ENCODE measurements at regions not wholly inside any gene's neighbourhood (a gene's known extent, or its start where the extent isn't known, plus 50 kb on each side); places are given as distances from the start of the nearest gene placed in this dataset.
"Not testable (repeated sequence)": the region's sequence is repeated elsewhere in the genome, so short reads cannot be mapped to it uniquely, and the experiment has no call there.

DNA sequence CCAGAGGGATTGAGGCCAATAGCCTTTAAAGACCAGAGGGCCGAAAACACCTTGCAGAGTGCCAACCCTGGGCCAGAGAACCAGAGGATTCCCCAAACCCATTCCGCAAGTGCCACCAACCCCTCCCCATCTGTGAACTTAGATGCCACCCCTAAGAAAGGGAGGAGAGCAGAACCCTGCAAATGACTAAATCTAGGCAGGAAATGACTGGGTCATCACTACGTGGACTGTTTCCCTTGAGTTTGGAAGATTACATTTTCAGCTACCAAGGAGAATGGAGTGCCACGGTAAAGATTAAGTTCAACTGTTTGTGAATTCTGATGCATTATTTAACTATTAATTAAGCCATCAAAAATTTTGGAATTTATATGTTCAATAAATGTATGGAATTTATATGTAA lies 142.8 kb downstream of the ENC1 start:
- no peak for DNase-seq

- no peak for DNase-seq
Measured at GRCh38 chr5:74493411-74493810, 147.1 kb downstream of the ENC1 start.

- DNase-seq, result no peak
Measured at GRCh38 chr5:74492230-74492629, 148.3 kb downstream of the ENC1 start.

DNA sequence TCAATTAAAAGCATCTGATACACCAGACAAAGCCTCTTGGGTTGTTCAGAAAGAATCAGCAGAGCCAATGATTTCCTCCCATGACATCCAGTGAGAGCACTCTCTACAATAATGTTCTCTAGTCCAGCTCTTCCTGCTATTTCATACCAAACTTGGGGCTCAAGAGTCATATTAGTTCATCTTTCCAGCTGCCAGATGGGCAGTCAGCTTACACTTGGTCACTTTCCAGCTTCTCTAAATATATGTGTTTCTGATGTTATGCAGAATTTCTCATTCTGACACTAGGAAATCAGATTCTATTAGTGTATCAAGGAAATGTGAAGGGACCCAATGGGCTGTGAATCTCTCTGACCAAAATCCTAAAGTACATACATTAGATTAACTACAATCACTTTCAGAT lies 148.9 kb downstream of the ENC1 start:
- DNase-seq, result no peak

DNA sequence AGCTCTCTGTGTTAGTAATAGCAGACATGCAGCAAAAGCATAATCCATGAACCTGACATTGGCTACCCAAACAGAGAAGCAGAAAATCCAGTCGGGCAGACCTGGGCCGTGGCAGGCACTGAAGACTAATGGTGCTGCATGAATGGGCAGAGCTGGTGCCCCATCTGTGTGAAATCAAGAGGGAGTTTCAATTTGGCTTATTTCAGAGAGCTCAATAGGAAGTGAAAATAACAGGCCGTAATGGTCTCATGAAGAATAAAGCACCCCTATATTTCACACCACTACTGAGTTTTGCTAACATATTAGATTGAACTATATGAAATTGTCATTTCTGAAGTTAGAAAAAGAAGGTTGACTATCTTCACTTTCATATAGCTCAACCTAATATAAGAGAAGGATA lies 149.7 kb downstream of the ENC1 start:
- peak; percentile 37 for DNase-seq

GRCh38 chr5:74482990-74483389 lies 157.5 kb downstream of the ENC1 start:
- no peak for DNase-seq

DNA sequence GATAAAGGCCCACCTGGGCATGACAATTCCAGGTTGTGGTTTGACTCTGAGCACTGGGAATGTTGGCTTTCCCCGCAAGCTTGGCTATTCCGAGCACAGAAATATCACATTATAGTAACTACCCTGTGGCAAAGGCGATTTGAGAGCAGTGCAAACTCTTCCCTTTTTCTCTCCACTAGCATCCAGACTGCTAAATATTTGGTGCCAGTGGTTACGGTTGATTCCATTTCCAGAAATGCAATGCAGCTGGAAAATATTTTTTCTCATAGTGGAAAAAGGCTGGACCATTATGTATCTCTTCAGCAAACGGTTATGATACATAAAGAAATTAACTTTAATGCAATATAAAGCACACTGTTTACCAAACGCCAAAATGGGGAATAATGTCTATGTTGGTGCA lies 158.0 kb downstream of the ENC1 start:
- no peak for DNase-seq

GRCh38 chr5:74481357-74481756 lies 159.2 kb downstream of the ENC1 start:
- DNase-seq, result not testable (repeated sequence)

DNA sequence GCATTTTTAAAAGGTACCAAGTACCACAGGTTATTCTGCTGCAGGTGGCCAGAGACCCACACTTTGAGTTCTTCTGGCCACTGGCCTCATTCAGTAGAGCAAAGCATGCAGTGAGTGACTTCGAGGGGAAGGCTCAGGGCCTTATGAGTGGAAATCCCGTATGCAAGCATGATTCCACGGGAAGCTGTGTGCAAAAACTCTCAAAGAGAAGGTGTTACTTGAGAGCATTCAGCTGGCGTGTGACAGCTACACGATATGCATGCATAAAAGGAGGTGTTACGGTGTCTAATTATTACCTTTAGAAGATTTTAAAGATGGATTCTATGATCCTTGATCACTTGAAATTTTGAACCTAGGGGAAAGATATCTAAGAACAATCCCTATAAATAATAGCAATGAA lies 160.3 kb downstream of the ENC1 start:
- DNase-seq, result no peak

DNA sequence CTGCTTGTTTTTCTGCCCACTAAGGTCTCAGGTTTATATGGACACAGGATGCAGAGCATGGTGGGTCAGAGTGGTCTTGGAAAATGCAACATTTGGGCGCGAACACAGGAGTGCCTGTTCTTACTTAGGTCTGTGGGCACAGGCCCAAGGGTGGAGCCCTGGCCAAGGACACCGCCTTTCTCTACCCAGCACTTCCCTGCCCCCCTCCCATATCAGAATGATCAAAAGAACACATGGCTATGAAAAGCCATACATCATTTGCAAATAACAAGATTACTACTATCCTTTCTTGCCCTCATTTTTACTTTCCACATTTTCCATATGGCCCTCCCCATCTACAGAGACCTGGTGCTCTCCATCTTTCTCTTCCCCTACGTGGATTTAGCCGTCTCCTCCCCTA lies 162.2 kb downstream of the ENC1 start:
- no peak for DNase-seq

- DNase-seq, result no peak
Measured at GRCh38 chr5:74477761-74478160, 162.8 kb downstream of the ENC1 start.

DNA sequence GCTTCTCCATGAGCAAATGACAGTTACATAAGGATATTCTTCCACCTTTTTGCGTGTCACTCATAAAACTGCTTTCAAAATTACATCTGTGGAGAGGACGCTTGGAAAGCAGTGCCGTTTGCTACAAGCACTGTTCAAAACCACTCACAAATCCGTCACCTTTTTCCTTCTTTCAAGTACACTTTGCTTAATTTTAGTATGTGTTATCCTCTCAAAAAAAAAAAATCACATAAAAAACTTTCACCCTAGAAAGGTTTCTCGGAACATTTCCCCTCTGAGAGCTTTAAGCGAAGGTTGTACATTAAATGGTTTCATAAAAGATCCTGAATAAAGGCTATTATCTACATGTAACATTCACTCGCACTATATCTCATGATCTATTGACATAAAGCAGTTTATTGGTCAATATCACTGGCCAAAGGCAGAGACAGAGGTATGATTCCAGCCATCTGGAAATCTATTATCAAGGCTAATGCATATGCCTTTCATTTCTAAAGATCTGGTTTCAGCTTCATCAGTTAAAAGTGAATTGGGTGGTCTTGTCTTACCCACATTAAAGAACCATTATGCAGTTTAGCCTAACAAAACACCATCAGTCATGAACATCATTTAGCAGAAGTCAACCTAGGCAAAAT lies 163.6 kb downstream of the ENC1 start:
- no peak for DNase-seq

- no peak for DNase-seq
Measured at GRCh38 chr5:74476046-74476818, 164.3 kb downstream of the ENC1 start.

- no peak for DNase-seq
Measured at GRCh38 chr5:74471875-74472274, 168.7 kb downstream of the ENC1 start.

- DNase-seq, result no peak
Measured at GRCh38 chr5:74469234-74469994, 171.1 kb downstream of the ENC1 start.

- DNase-seq, result no peak
Measured at GRCh38 chr5:74468421-74468820, 172.1 kb downstream of the ENC1 start.

DNA sequence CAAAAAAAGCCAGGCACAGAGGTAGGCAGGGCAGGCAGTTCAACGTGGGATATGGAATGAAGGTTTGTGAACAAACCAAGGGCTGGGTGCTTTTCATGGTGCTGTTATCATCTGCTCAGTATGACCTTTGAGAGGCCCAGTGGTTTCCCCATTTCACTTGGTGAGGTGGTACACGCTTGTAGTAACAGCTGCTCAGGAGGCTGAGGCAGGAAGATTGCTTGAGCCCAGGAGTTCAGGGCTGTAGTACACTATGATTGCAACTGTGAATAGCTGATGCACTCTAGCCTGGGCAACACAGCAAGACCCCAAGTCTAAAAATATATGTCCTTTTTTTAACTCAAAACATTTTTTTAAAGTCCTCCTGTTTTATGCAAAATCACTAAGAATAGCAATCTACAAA lies 174.8 kb downstream of the ENC1 start:
- no peak for DNase-seq

GRCh38 chr5:74464512-74465209 lies 175.9 kb downstream of the ENC1 start:
- no peak for DNase-seq

DNA sequence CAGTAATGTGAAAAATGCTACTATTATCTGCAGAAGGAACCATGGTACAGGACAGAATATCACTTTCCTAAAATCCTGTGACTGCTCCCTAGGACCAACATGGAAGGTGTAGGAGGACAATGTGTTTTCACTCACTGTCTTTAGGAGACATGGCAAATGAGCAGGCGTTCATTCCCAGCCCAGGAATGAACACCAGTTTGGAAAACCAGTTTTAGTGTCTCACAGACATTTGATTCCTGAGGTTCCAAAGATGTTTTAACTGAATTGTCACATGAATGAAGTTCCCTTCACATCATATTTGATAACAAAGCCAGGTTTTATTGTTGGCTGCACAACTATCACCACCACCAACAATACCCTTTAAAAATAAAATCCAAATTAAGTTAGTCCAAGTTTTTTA lies 178.2 kb downstream of the ENC1 start:
- DNase-seq, result no peak

DNA sequence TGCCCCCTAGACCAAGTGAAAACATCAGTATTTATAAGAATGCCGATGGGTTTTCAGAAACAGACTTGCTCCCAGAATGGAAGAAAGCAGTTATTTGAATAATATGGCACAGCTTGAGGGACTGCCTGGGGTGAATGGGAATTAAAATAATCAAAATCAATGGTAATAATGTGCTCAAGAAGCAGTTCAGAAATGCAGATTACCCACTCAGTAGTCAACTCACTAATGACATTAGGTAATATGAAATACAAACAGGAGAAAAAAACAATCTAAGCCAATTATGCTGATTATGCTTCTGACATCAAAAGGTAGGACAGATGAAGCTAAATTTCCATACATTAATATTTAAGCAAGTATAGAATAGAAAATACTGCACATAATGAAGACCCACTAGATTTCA lies 179.3 kb downstream of the ENC1 start:
- DNase-seq, result no peak

DNA sequence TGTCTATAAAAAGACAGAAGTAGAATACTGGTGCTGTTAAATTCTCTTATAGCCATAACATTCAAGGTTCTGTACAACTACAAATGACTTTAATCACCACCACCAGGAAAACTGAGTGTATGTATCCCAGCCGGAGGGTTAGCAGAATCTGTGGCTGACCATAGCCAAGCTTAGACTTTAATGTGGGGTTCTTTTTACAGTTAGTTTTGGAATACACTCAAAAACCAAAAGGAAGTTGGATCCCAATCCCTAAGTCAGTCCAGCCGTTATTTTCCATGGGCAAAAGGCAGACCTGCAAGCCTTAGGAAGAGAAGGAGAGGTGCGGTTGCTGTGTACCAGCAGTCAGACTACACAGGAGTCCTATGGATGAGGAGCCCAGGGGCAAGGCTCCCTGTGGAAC lies 179.8 kb downstream of the ENC1 start:
- no peak for DNase-seq

- DNase-seq, result no peak
Measured at GRCh38 chr5:74459984-74460383, 180.5 kb downstream of the ENC1 start.

GRCh38 chr5:74457876-74458275 lies 182.7 kb downstream of the ENC1 start:
- no peak for DNase-seq

Measured in inflammatory macrophage treated with lipopolysaccharide for 4 hours (primary cell).